ENCODE measurements at regions not wholly inside any gene's neighbourhood (a gene's known extent, or its start where the extent isn't known, plus 50 kb on each side); places are given as distances from the start of the nearest gene placed in this dataset.

GRCh38 chr10:63698787-63699150 lies 177.6 kb downstream of the REEP3 start:
- TF ChIP-seq CTCF (IDR thresholded peaks at IDR 0.05; ENCODE audit: insufficient read depth, low read length, poor library complexity, severe bottlenecking): no peak
- Histone ChIP-seq H3K36me3 (ENCODE audit: control insufficient read depth, insufficient read depth, low read length) (no peaks in the 10 kb centered on the region), H3K4me3 (ENCODE audit: low read depth, low read length) (no peak overlapping the region), H3K27me3 (ENCODE audit: control insufficient read depth, insufficient read depth, low read length) (no peaks in the 10 kb centered on the region)
- no peak for DNase-seq (ENCODE audit: low read depth)

- TF ChIP-seq CTCF (IDR thresholded peaks at IDR 0.05; ENCODE audit: insufficient read depth, low read length, poor library complexity, severe bottlenecking): no peak
- peak; percentile 94 for DNase-seq (ENCODE audit: low read depth)
- H3K4me3 ChIP-seq (ENCODE audit: low read depth, low read length): no peak overlapping the region
- no peaks in the 10 kb centered on the region for H3K36me3 ChIP-seq (ENCODE audit: control insufficient read depth, insufficient read depth, low read length)
- no peaks in the 10 kb centered on the region for H3K27me3 ChIP-seq (ENCODE audit: control insufficient read depth, insufficient read depth, low read length)
Observed at GRCh38 chr10:63699785-63700613, 178.8 kb downstream of the REEP3 start.

GRCh38 chr10:63700631-63701156 lies 179.5 kb downstream of the REEP3 start:
- Histone ChIP-seq H3K27me3 (ENCODE audit: control insufficient read depth, insufficient read depth, low read length) (no peaks in the 10 kb centered on the region), H3K36me3 (ENCODE audit: control insufficient read depth, insufficient read depth, low read length) (no peaks in the 10 kb centered on the region), H3K4me3 (ENCODE audit: low read depth, low read length) (no peak overlapping the region)
- TF ChIP-seq CTCF (IDR thresholded peaks at IDR 0.05; ENCODE audit: insufficient read depth, low read length, poor library complexity, severe bottlenecking): no peak
- DNase-seq (ENCODE audit: low read depth): no peak

- no peak for TF ChIP-seq CTCF (IDR thresholded peaks at IDR 0.05; ENCODE audit: insufficient read depth, low read length, poor library complexity, severe bottlenecking)
- no peaks in the 10 kb centered on the region for H3K36me3 ChIP-seq (ENCODE audit: control insufficient read depth, insufficient read depth, low read length)
- H3K4me3 ChIP-seq (ENCODE audit: low read depth, low read length): no peak overlapping the region
- no peaks in the 10 kb centered on the region for H3K27me3 ChIP-seq (ENCODE audit: control insufficient read depth, insufficient read depth, low read length)
- DNase-seq (ENCODE audit: low read depth): no peak
Observed at GRCh38 chr10:63702092-63702491, 180.9 kb downstream of the REEP3 start.

GRCh38 chr10:63703113-63703670 lies 182.0 kb downstream of the REEP3 start:
- Histone ChIP-seq H3K36me3 (ENCODE audit: control insufficient read depth, insufficient read depth, low read length) (no peaks in the 10 kb centered on the region), H3K4me3 (ENCODE audit: low read depth, low read length) (no peak overlapping the region), H3K27me3 (ENCODE audit: control insufficient read depth, insufficient read depth, low read length) (no peaks in the 10 kb centered on the region)
- no peak for TF ChIP-seq CTCF (IDR thresholded peaks at IDR 0.05; ENCODE audit: insufficient read depth, low read length, poor library complexity, severe bottlenecking)
- DNase-seq (ENCODE audit: low read depth): no peak

Measured in kidney epithelial cell (primary cell).